ENCODE measurements at regions not wholly inside any gene's neighbourhood (a gene's known extent, or its start where the extent isn't known, plus 50 kb on each side); places are given as distances from the start of the nearest gene placed in this dataset.

DNA sequence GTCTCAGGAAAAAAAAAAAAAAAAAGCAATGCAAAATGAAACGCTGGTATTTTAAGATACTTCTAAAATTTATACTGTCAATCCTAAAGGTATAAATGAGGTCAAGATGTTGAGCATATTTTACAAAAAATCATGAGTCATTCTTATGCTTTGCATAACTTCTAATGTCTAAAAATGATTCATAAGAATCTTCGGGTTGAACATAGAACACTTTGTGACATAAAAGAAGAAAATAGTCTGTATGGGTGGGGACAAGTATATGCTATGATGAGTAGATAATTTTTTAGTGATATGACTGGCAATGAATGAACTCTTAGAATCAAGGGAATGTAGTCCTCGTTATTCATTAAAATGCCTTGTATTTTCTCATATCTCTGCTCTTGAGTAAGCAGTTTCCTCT lies 416.9 kb upstream of the USP24 start:
- TF ChIP-seq POLR2AphosphoS5 (IDR thresholded peaks at IDR 0.05; ENCODE audit: low read depth, low read length) (no peak), POU2F2 (IDR thresholded peaks at IDR 0.05; ENCODE audit: low read depth, low read length) (no peak), POLR2A (IDR thresholded peaks at IDR 0.05; ENCODE audit: low read depth, low read length) (no peak), TAF1 (IDR thresholded peaks at IDR 0.05; ENCODE audit: low read depth, low read length) (no peak), SPI1 (IDR thresholded peaks at IDR 0.05; ENCODE audit: low read depth, low read length) (no peak), PAX5 (IDR thresholded peaks at IDR 0.05; ENCODE audit: insufficient read depth, low read length, severe bottlenecking) (no peak)
